ENCODE measurements at regions not wholly inside any gene's neighbourhood (a gene's known extent, or its start where the extent isn't known, plus 50 kb on each side); places are given as distances from the start of the nearest gene placed in this dataset.

DNA sequence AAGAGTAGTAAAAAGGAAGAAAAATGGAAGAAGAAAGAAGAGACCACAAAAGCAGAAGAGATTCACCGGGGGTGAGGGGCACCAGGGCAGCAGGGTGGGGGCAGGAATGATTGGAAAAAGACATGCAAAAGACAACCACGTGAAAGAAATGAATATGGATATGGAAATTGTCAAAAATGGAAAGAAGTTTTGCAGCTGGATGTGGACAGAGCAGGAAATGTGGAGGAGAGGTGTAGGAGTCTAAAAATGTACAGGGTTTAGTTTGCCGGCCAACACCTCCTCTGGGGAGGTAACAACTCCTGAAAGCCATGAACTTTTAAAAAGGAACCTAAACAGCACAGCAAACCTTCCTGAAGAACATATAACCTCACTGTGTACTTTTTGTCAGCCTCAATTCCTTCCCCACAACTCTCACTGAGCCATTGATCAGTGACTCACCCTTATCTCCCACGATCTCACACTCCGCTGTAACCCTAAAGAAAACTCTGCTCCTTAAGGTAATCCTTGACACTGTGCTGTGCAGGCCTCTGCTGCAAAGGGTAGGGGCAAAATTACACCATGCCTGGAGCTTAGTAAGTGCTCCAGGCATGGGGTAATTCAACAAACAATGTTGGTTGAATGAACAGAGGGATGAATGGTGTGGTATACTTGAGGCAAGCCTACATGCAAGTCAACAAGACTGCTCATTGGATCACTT, 100.2 kb upstream of the BOC start:
- TF ChIP-seq, protein P1, sequence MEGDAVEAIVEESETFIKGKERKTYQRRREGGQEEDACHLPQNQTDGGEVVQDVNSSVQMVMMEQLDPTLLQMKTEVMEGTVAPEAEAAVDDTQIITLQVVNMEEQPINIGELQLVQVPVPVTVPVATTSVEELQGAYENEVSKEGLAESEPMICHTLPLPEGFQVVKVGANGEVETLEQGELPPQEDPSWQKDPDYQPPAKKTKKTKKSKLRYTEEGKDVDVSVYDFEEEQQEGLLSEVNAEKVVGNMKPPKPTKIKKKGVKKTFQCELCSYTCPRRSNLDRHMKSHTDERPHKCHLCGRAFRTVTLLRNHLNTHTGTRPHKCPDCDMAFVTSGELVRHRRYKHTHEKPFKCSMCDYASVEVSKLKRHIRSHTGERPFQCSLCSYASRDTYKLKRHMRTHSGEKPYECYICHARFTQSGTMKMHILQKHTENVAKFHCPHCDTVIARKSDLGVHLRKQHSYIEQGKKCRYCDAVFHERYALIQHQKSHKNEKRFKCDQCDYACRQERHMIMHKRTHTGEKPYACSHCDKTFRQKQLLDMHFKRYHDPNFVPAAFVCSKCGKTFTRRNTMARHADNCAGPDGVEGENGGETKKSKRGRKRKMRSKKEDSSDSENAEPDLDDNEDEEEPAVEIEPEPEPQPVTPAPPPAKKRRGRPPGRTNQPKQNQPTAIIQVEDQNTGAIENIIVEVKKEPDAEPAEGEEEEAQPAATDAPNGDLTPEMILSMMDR (conservative IDR thresholded peaks at IDR 0.05; ENCODE audit: low read length): no peak
- TF ChIP-seq EZH2phosphoT487 (IDR thresholded peaks at IDR 0.05; ENCODE audit: borderline replicate concordance, low read depth, low read length): no peak
